SU-DHL-6 (cell line): ENCODE measurements at regions not wholly inside any gene's neighbourhood (a gene's known extent, or its start where the extent isn't known, plus 50 kb on each side); places are given as distances from the start of the nearest gene placed in this dataset.

Experiments
- EZH2phosphoT487 ChIP-seq: fragments of 200-600 bp; sonication (generic), shearing (Covaris generic); conservative IDR thresholded peaks from 2 replicates; pipeline ENCODE4 v1.6.1; 2018; ENCODE audit warnings: mild to moderate bottlenecking, antibody characterized with exemption, low read length, moderate library complexity, mixed read lengths
- TF ChIP-seq, protein P1 (sequence below): fragments of 200-600 bp; sonication (generic); IDR thresholded peaks from one replicate; pipeline ENCODE4 v1.5.1; 2017; ENCODE audit warnings: antibody characterized with exemption, mild to moderate bottlenecking, low read length, moderate library complexity; ENCODE audit not compliant: insufficient read depth, poor library complexity, severe bottlenecking

DNA sequence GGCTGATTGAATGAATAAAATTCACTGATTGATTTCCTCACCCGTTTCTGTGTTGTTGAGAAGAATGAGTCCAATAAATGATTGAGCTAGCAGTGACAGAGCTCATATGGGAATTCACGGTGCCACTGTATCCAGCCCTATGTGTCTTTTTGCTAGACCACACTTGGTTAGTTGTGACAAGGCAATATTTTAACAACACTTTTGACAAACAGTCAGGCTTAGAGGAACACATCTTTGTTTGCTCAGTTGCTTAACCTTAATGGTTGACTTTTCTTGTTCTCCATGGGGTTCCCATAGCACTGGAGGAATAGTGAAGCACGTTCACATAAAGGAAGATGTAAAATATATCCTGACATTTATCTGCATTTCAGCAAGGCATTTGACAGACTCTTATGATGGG, 273.9 kb upstream of the DEPDC1 start:
- TF ChIP-seq, protein P1, sequence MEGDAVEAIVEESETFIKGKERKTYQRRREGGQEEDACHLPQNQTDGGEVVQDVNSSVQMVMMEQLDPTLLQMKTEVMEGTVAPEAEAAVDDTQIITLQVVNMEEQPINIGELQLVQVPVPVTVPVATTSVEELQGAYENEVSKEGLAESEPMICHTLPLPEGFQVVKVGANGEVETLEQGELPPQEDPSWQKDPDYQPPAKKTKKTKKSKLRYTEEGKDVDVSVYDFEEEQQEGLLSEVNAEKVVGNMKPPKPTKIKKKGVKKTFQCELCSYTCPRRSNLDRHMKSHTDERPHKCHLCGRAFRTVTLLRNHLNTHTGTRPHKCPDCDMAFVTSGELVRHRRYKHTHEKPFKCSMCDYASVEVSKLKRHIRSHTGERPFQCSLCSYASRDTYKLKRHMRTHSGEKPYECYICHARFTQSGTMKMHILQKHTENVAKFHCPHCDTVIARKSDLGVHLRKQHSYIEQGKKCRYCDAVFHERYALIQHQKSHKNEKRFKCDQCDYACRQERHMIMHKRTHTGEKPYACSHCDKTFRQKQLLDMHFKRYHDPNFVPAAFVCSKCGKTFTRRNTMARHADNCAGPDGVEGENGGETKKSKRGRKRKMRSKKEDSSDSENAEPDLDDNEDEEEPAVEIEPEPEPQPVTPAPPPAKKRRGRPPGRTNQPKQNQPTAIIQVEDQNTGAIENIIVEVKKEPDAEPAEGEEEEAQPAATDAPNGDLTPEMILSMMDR = no peak
- TF ChIP-seq EZH2phosphoT487 = no peak
